HAP-1 (cell line): ENCODE measurements at regions not wholly inside any gene's neighbourhood (a gene's known extent, or its start where the extent isn't known, plus 50 kb on each side); places are given as distances from the start of the nearest gene placed in this dataset.

ENCODE experiments used
- DNase-seq, 2 experiments: peaks; one replicate each; pipeline ENCODE4 v3.0.0-alpha.2; 2016 to 2020; ENCODE audit warnings: low spot score in 2 of 2
- H3K27me3 ChIP-seq: fragments of 250-450 bp; sonication (Bioruptor Pico); 2 replicates; pipeline ENCODE4 v1.5.1; 2020; ENCODE audit warnings: low read depth, mild to moderate bottlenecking, moderate library complexity
- H3K36me3 ChIP-seq: fragments of 250-450 bp; sonication (Bioruptor Pico); replicated peaks from 2 replicates; pipeline ENCODE4 v1.5.1; 2020; ENCODE audit warnings: mild to moderate bottlenecking
- H3K4me1 ChIP-seq: fragments of 250-450 bp; sonication (Bioruptor Pico); 2 replicates; pipeline ENCODE4 v1.5.1; 2020; ENCODE audit warnings: mild to moderate bottlenecking
- H3K4me3 ChIP-seq: fragments of 250-450 bp; sonication (Bioruptor Pico); 2 replicates; pipeline ENCODE4 v1.5.1; 2020; ENCODE audit warnings: mild to moderate bottlenecking, moderate library complexity
- H3K9me3 ChIP-seq: fragments of 250-450 bp; sonication (Bioruptor Pico); 2 replicates; pipeline ENCODE4 v1.5.1; 2020; ENCODE audit warnings: mild to moderate bottlenecking, moderate library complexity
- in situ Hi-C: fragments of 300-500 bp; cut with MboI; formaldehyde crosslinking; loops from 3 replicates; pipeline ENCODE4 v1.14.3; 2020; ENCODE audit warnings: low sequenced_read_pairs, inconsistent platforms, mixed read lengths

DNA sequence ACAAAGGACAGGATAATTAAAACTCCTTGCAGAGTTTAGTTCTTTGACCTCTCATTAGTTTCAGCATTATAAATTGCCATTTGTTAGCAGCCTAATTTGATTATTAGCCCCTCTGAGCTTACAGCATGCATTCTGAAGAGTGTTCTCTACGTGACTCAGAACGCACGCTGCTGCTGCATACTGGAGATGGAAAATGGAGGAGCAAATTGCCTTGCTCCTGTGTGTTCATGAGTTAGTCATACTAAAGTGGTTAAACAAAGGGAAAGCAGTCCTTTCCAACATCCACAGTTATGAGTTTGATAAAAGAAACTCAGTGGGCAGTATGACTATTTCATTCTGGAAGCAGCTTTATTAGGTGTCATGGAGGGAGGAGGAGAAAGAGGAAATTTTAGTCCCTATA is 922.5 kb downstream of the RPA4 start:
- no peaks in the 10 kb centered on the region for H3K9me3 ChIP-seq
- in situ Hi-C loops = no loop called here

DNA sequence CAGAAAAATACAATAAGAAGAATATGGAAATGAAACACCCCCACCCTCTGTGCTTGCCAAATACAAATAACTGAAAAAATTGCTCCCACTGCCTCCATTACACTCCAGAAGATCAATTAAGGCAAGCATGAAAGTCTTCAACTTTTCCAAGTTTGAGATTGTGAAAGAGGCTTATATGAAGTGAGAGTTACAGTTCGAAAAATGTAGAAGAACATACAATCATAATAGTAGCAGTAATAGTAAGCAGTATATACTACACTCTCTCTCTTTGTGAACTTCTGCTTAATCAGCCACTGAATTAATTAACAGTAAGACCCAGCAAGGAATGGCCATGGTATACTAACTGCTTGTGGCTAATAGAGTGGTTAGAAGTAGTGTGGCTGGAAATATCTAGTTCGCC is 923.2 kb downstream of the RPA4 start:
- Histone ChIP-seq H3K36me3 (no peaks in the 10 kb centered on the region), H3K4me1 (no peaks in the 10 kb centered on the region; the same call in 1 of the 2 replicates), H3K27me3 (no peaks in the 10 kb centered on the region), H3K9me3 (no peaks in the 10 kb centered on the region), H3K4me3 (no peak overlapping the region)
- no peak for DNase-seq
- in situ Hi-C loops = no loop called here

More for the DNA sequence above, 922.5 kb downstream of the RPA4 start:
- Histone ChIP-seq H3K27me3 (no peaks in the 10 kb centered on the region), H3K36me3 (no peaks in the 10 kb centered on the region), H3K4me3 (no peak overlapping the region), H3K4me1 (no peaks in the 10 kb centered on the region; the same call in 1 of the 2 replicates)
- no peak for DNase-seq

DNA sequence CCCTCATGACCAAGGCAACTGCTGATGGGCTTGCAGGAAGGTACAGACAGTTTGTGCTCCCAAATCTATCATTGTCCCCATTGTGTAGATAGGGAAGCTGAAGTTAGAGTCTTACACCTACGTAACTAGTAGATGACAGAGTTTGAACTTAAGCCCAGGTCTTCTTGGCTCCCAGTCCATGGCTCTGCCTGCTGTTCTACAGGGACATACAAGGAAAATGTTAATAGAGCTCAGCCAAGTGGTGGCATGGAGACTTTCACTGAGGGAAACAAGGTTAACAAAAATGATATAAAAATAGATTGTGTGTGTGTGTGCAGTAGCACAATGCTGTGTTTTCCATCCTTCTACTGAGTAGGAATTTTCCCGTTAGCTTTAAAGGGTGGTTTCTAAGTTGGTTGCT is 936.5 kb downstream of the RPA4 start:
- H3K4me1 ChIP-seq = peaks cover 6% of the 10 kb centered on the region
- H3K9me3 ChIP-seq = no peaks in the 10 kb centered on the region
- H3K36me3 ChIP-seq = no peaks in the 10 kb centered on the region
- in situ Hi-C loops = no loop called here
- no peak overlapping the region for H3K4me3 ChIP-seq
- no peaks in the 10 kb centered on the region for H3K27me3 ChIP-seq
- DNase-seq = no peak

DNA sequence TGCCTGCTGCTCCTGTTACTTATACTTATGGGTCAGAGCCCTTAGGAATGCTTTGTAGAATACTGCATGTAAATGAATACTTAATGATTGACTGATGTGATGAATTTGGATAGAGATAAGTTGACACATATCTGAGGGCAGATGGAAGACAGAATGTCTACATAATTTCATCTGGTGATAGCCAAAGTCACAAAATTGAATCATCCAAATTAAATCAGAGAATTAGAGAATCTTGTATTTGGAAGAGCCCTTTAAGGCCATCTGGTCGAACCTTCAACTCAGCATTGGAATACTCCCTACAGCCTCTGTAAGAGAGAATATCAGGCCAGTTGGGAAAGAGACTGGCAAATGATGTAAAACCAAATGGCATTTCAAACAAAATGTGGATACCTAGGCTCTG is 944.8 kb downstream of the RPA4 start:
- peaks cover 2% of the 10 kb centered on the region; the same call in 1 of the 2 replicates for H3K4me1 ChIP-seq
- H3K36me3 ChIP-seq = no peaks in the 10 kb centered on the region
- H3K4me3 ChIP-seq = no peak overlapping the region
- no peak for DNase-seq
- no peaks in the 10 kb centered on the region for H3K27me3 ChIP-seq
- in situ Hi-C loops = no loop called here
- H3K9me3 ChIP-seq = no peaks in the 10 kb centered on the region

DNA sequence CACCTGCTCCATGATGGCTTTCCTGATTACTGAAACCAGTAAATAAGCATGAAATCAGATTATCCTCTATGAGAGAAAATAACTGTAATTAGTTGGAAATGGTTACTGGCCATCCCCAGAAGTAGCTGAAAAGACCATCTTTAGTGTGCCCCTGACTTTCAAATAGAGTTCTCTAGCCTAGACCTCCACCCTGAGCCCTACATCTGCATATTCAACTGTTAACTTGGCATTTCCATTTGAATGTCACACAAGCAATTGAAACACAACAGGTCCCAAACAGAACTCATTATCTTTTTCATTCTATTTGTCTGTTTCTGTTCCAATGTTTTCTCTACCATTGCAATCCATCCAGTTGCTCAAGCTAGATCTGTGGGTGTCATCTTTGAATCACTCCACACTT is 952.3 kb downstream of the RPA4 start:
- in situ Hi-C loops = no loop called here
- H3K36me3 ChIP-seq = no peaks in the 10 kb centered on the region
- no peak overlapping the region for H3K4me3 ChIP-seq
- H3K4me1 ChIP-seq = 0 out of 2 replicates have a peak, but pooled peaks cover 3% of the 10 kb centered on the region
- no peak for DNase-seq
- H3K27me3 ChIP-seq = no peaks in the 10 kb centered on the region
- no peaks in the 10 kb centered on the region for H3K9me3 ChIP-seq

DNA sequence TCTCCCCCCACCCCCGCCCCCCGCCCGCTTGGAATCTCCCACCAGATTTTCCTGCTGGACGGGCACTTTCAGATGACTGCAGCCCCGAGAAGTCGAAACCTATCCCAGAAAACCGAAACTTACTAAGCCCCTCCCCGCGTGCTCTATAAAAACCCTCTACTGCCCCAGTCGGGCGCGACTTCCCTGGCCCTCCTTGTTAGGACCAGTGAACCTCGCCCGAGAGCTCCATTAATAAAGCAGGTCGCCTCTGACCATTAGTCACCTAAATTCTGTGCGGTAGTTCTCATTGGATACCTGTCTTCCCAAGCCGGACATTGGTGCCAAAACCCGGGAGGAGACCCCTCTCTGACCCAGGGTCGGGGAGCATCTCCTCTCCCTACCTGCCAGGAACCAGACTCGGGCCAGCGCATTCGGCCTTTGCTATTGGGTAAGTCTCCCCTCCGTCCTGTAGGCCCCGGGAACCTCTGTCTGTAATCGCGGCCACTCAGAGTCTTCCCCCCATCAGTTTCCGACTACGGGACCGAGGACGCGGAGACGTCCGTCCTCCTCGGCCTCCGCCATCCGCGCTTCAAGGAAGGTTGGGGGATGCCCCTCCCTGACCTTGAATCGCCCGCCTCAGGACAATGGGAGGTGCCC is 958.0 kb downstream of the RPA4 start:
- no peak for DNase-seq
- H3K4me3 ChIP-seq = no peak overlapping the region
- no peaks in the 10 kb centered on the region for H3K4me1 ChIP-seq
- no peaks in the 10 kb centered on the region for H3K27me3 ChIP-seq
- in situ Hi-C loops = no loop called here
- no peaks in the 10 kb centered on the region for H3K36me3 ChIP-seq
- peaks cover 10% of the 10 kb centered on the region for H3K9me3 ChIP-seq

DNA sequence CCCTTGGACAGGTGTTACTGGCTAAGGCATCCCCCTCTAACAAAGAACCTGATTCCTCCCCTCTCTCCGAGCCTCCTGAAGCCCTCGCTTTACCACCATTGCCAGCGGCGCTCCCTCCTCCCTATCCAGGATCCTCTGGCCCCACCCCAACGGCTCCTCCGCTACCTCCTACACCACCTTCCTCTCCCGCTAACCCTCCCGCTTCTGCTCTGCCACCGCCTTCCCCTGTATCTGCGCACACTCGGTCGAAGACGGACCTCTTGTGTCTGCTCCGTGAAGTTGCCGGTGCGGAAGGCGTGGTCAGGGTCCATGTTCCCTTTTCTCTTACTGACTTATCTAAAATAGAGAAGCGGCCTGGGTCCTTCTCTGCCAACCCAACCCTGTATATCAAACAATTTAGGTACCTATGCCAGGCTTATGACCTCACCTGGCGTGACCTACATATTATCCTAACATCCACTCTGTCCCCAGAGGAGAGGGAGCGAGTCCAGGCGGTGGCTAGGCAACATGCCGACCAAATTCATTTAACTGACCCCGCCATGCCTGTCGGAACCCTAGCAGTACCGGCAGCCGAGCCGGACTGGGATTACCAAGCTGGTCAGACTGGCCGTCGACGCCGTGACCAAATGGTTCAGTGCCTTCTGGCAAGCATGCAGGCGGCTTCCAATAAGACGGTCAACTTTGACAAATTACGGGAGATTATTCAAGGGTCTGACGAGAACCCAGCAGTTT is 958.9 kb downstream of the RPA4 start:
- no peaks in the 10 kb centered on the region for H3K4me1 ChIP-seq
- DNase-seq = no peak
- in situ Hi-C loops = no loop called here

DNA sequence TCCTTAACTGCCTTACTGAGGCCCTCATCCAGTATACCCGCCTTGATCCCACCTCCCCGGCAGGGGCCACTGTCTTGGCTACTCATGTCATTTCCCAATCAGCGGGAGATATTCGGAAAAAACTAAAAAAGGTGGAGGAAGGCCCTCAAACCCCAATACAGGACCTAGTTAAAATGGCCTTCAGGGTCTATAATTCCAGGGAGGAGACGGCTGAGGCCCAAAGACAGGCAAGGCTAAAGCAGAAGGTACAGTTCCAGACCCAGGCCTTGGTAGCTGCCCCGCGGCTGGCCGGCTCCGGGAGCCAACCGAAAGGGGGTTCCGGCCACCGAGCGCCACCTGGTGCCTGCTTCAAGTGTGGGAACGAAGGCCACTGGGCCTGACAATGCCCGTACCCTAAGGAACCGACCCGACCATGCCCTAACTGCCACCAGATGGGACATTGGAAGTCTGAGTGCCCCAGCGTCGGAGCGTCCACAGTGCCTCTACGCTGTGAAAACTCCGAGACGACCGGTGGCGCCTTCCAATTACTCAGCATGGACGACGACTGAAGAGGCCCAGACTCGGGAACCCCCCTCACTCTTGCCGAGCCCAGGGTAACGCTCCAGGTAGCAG is 959.6 kb downstream of the RPA4 start:
- in situ Hi-C loops = no loop called here
- Histone ChIP-seq H3K27me3 (no peaks in the 10 kb centered on the region), H3K4me1 (no peaks in the 10 kb centered on the region), H3K36me3 (no peaks in the 10 kb centered on the region), H3K4me3 (no peak overlapping the region), H3K9me3 (peaks cover 10% of the 10 kb centered on the region)
- no peak for DNase-seq

More for the DNA sequence above, 958.9 kb downstream of the RPA4 start:
- H3K27me3 ChIP-seq = no peaks in the 10 kb centered on the region
- no peak overlapping the region for H3K4me3 ChIP-seq
- peaks cover 10% of the 10 kb centered on the region for H3K9me3 ChIP-seq
- no peaks in the 10 kb centered on the region for H3K36me3 ChIP-seq

DNA sequence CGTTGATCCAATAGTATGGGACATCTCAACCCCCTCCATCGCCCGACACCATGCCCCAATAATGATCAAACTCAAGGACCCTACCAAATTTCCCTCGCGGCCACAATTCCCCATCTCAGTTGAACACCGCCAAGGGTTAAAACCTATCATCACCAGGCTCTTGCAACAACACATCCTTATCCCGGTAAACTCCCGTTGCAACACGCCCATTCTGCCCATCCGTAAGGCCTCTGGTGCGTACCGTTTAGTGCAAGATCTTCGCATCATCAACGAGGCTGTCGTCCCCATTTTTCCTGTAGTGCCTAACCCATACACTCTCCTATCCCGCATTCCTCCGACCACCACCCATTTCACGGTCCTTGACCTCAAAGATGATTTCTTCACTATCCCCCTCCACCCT is 960.5 kb downstream of the RPA4 start:
- no peak for DNase-seq
- Histone ChIP-seq H3K4me1 (no peaks in the 10 kb centered on the region), H3K36me3 (no peaks in the 10 kb centered on the region), H3K9me3 (peaks cover 10% of the 10 kb centered on the region), H3K27me3 (no peaks in the 10 kb centered on the region), H3K4me3 (no peak overlapping the region)
- in situ Hi-C loops = no loop called here

DNA sequence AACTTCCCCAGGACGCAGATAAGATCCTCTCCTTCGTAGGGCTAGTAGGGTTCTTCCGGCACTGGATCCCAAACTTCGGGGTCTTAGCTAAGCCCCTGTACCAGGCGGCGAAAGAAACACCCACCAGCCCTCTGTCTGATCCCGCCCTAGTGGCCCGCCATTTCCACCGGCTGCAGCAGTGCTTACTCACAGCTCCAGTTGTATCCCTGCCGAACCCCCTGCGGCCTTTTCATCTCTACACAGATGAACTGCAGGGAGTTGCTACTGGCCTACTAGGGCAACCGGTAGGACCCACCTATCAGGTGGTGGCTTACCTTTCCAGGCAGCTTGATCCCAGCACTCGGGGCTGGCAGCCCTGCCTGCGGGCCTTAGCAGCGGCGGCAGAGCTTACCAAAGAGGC is 961.2 kb downstream of the RPA4 start:
- in situ Hi-C loops = no loop called here
- Histone ChIP-seq H3K4me3 (no peak overlapping the region), H3K9me3 (peaks cover 10% of the 10 kb centered on the region), H3K4me1 (no peaks in the 10 kb centered on the region), H3K27me3 (no peaks in the 10 kb centered on the region), H3K36me3 (no peaks in the 10 kb centered on the region)
- DNase-seq = no peak

DNA sequence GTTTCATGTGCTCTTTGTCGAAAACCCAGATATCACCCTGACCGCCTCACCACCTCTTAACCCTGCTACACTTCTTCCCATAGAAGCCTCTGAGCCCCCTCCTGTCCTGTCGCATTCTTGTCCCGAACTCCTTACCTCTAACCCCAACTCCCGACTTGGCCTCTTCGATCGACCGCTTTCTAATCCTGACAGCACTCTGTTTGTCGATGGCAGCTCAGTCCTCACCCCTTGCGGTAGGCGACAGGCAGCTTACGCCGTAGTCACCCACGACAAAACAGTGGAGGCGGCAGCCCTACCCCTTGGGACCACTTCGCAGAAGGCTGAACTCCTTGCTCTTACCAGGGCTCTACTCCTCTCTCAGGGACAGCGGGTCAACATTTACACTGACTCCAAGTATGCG is 961.7 kb downstream of the RPA4 start:
- peaks cover 10% of the 10 kb centered on the region for H3K9me3 ChIP-seq
- no peaks in the 10 kb centered on the region for H3K4me1 ChIP-seq
- no peak overlapping the region for H3K4me3 ChIP-seq
- H3K36me3 ChIP-seq = no peaks in the 10 kb centered on the region
- in situ Hi-C loops = no loop called here
- H3K27me3 ChIP-seq = no peaks in the 10 kb centered on the region
- DNase-seq = no peak

DNA sequence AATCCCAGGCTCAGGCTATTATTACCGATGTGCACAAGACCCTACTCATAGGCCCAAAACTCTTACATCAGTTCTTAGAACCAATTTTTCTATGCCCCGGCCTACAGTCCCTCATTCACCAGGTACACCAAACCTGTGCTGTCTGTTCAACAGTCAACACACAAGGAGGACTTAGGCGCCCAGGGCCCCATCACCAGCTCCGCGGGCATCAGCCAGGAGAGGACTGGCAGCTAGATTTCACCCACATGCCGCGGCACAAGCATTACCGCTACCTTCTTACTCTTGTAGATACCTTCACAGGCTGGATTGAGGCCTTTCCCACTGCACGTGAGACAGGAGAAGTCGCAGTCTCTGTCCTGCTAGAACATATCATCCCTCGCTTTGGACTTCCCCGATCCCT is 962.5 kb downstream of the RPA4 start:
- no peaks in the 10 kb centered on the region for H3K27me3 ChIP-seq
- DNase-seq = no peak
- no peaks in the 10 kb centered on the region for H3K36me3 ChIP-seq
- in situ Hi-C loops = no loop called here
- no peaks in the 10 kb centered on the region for H3K4me1 ChIP-seq
- H3K4me3 ChIP-seq = no peak overlapping the region
- H3K9me3 ChIP-seq = peaks cover 10% of the 10 kb centered on the region

DNA sequence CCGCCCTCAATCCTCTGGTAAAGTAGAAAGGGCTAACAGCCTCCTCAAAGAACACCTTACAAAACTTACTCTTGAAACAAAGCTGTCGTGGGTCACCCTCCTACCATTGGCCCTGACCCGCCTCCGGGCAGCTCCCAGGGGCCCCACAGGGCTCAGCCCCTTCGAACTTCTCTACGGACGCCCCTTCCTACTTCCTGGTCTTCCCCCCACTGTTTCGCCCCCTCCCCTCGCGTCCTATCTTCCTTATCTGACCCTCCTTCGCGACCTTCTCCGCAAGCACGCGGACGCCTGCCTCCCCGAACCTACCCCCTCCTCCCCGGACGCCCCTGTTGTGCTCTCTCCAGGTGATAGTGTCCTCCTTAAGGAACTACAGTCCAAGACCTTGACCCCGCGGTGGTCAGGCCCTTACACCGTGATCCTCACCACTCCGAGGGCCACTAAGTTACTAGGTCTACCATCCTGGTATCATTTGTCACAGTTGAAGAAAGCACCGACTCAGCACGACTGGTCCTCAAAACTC is 963.1 kb downstream of the RPA4 start:
- Histone ChIP-seq H3K27me3 (no peaks in the 10 kb centered on the region), H3K4me1 (no peaks in the 10 kb centered on the region), H3K4me3 (no peak overlapping the region), H3K36me3 (no peaks in the 10 kb centered on the region), H3K9me3 (peaks cover 10% of the 10 kb centered on the region)
- DNase-seq = no peak
- in situ Hi-C loops = no loop called here
